ENCODE measurements at regions not wholly inside any gene's neighbourhood (a gene's known extent, or its start where the extent isn't known, plus 50 kb on each side); places are given as distances from the start of the nearest gene placed in this dataset.

GRCh38 chr11:91366816-91367215 lies 857.8 kb upstream of the FAT3 start:
- Mint-ChIP-seq H3K4me1 (no peaks in the 10 kb centered on the region), H3K4me3 (no peak overlapping the region), H3K27ac (no peak overlapping the region), H3K9me3 (no peaks in the 10 kb centered on the region), H3K36me3 (ENCODE audit: low read depth) (no peaks in the 10 kb centered on the region), H3K27me3 (no peaks in the 10 kb centered on the region)
- intact Hi-C loops (cut with micrococcal nuclease): no loop called here
- no peak for DNase-seq

- Mint-ChIP-seq H3K4me3 (no peak overlapping the region), H3K4me1 (no peaks in the 10 kb centered on the region), H3K36me3 (ENCODE audit: low read depth) (no peaks in the 10 kb centered on the region), H3K9me3 (no peaks in the 10 kb centered on the region), H3K27ac (no peak overlapping the region), H3K27me3 (no peaks in the 10 kb centered on the region)
- DNase-seq: no peak
- intact Hi-C loops (cut with micrococcal nuclease): no loop called here
Observed at GRCh38 chr11:91365986-91366585, 858.5 kb upstream of the FAT3 start.

DNA sequence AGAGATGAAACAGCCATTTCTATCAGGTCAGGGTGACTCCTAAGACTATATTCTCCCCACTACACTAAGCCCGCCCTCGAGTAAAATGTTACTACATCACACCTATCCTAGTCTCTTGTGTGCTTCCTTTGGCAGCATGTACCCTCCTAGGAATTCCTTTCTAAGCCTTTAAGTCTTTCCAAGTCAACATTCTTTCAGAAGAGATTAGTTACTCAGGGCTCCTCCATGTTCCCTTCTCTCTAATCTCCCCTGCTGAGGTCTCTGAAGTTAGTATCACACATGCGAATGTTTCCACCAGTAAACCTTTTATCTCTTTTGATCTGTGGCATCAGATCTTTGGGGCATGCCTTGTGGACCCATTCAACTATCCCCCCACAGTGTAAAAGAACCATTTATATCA lies 873.7 kb upstream of the FAT3 start:
- Mint-ChIP-seq H3K4me3 (no peak overlapping the region), H3K27ac (no peak overlapping the region), H3K4me1 (no peaks in the 10 kb centered on the region), H3K36me3 (ENCODE audit: low read depth) (no peaks in the 10 kb centered on the region), H3K9me3 (no peaks in the 10 kb centered on the region), H3K27me3 (no peaks in the 10 kb centered on the region)
- intact Hi-C loops (cut with micrococcal nuclease): no loop called here
- DNase-seq: no peak

GRCh38 chr11:91326751-91327150 lies 897.9 kb upstream of the FAT3 start:
- no peak overlapping the region for H3K27ac Mint-ChIP-seq
- DNase-seq: no peak
- intact Hi-C loops (cut with micrococcal nuclease): no loop called here
- H3K4me1 Mint-ChIP-seq: no peaks in the 10 kb centered on the region
- no peaks in the 10 kb centered on the region for H3K36me3 Mint-ChIP-seq (ENCODE audit: low read depth)
- no peaks in the 10 kb centered on the region for H3K27me3 Mint-ChIP-seq
- H3K4me3 Mint-ChIP-seq: no peak overlapping the region
- H3K9me3 Mint-ChIP-seq: no peaks in the 10 kb centered on the region

- Mint-ChIP-seq H3K4me1 (no peaks in the 10 kb centered on the region), H3K27ac (no peak overlapping the region), H3K36me3 (ENCODE audit: low read depth) (no peaks in the 10 kb centered on the region), H3K9me3 (no peaks in the 10 kb centered on the region), H3K27me3 (no peaks in the 10 kb centered on the region), H3K4me3 (no peak overlapping the region)
- intact Hi-C loops (cut with micrococcal nuclease): no loop called here
- no peak for DNase-seq
Observed at GRCh38 chr11:91326280-91326679, 898.3 kb upstream of the FAT3 start.

- no peak overlapping the region for H3K27ac Mint-ChIP-seq
Observed at GRCh38 chr11:91314521-91314920, 910.1 kb upstream of the FAT3 start.

GRCh38 chr11:91312541-91312940 lies 912.1 kb upstream of the FAT3 start:
- H3K27ac Mint-ChIP-seq: no peak overlapping the region
- no peaks in the 10 kb centered on the region for H3K4me1 Mint-ChIP-seq
- H3K9me3 Mint-ChIP-seq: no peaks in the 10 kb centered on the region
- H3K4me3 Mint-ChIP-seq: no peak overlapping the region
- DNase-seq: no peak
- H3K36me3 Mint-ChIP-seq (ENCODE audit: low read depth): no peaks in the 10 kb centered on the region
- intact Hi-C loops (cut with micrococcal nuclease): no loop called here
- no peaks in the 10 kb centered on the region for H3K27me3 Mint-ChIP-seq

More at GRCh38 chr11:91314521-91314920, 910.1 kb upstream of the FAT3 start:
- Mint-ChIP-seq H3K4me3 (no peak overlapping the region), H3K9me3 (no peaks in the 10 kb centered on the region), H3K27me3 (no peaks in the 10 kb centered on the region), H3K36me3 (ENCODE audit: low read depth) (no peaks in the 10 kb centered on the region), H3K4me1 (no peaks in the 10 kb centered on the region)
- DNase-seq: no peak
- intact Hi-C loops (cut with micrococcal nuclease): no loop called here

DNA sequence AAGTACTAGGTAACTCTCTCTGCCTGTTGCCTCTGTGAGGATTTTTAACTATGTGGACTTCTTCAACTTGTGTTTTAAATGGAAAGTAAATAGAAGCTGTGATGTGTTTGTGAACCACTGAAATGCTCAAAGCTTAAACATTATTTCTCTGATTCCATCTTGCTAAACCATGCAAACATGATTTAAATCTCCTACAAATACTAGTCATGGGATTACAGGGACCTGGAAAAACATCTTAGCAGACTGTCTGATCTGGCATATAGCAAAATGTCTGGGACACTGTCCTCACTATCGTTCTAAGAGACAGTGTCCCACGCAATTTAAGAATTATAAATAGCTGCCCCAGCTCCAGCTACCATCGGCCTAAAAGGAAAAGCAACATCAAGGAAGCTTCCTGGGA lies 914.5 kb upstream of the FAT3 start:
- intact Hi-C loops (cut with micrococcal nuclease): no loop called here
- DNase-seq: no peak
- Mint-ChIP-seq H3K27ac (no peak overlapping the region), H3K4me3 (no peak overlapping the region), H3K9me3 (no peaks in the 10 kb centered on the region), H3K4me1 (no peaks in the 10 kb centered on the region), H3K27me3 (no peaks in the 10 kb centered on the region), H3K36me3 (ENCODE audit: low read depth) (no peaks in the 10 kb centered on the region)

DNA sequence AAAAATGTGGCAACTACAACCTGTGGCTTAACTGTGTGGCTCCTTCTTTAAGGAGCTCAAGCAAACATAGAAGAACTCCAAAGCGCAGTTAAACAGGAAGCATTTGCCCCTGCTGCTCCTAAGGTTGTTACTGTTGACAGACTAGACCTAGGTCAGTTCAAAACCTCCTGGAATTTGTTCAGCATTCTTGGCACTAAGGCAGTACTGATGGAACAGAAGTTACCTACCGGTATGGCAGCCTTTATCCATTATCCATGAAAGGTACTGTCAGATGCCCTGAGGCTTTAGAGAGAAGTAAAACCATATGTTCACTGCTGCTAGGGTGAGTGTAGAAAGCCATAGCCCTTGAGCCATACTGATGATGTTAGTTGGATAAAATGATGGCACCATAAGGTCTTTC lies 916.5 kb upstream of the FAT3 start:
- intact Hi-C loops (cut with micrococcal nuclease): no loop called here
- no peak for DNase-seq
- Mint-ChIP-seq H3K4me1 (no peaks in the 10 kb centered on the region), H3K27me3 (no peaks in the 10 kb centered on the region), H3K4me3 (no peak overlapping the region), H3K9me3 (no peaks in the 10 kb centered on the region), H3K27ac (no peak overlapping the region), H3K36me3 (ENCODE audit: low read depth) (no peaks in the 10 kb centered on the region)

DNA sequence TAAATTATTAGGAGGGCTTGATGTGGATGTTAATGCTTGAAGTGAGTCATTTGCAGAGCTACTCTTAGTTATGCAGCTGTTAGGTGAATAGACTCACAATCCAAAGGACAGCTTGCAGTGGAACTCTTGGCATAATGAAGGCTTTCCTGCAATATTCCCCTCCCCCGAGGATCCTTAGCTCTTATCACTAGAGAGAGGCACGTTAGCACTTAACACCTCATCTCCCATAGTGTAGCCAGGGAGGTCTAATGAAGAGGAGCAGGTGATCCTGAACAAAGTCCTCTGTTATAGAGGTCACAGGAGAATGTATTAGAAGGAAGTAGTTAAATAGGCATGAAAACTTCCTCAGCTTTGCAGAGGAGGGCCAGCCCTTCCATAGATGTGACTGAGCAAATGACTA lies 919.2 kb upstream of the FAT3 start:
- Mint-ChIP-seq H3K4me1 (no peaks in the 10 kb centered on the region), H3K9me3 (no peaks in the 10 kb centered on the region), H3K36me3 (ENCODE audit: low read depth) (no peaks in the 10 kb centered on the region), H3K27me3 (no peaks in the 10 kb centered on the region), H3K4me3 (no peak overlapping the region), H3K27ac (no peak overlapping the region)
- DNase-seq: no peak
- intact Hi-C loops (cut with micrococcal nuclease): no loop called here

- intact Hi-C loops (cut with micrococcal nuclease): no loop called here
- no peaks in the 10 kb centered on the region for H3K27me3 Mint-ChIP-seq
- no peak overlapping the region for H3K27ac Mint-ChIP-seq
- no peaks in the 10 kb centered on the region for H3K36me3 Mint-ChIP-seq (ENCODE audit: low read depth)
- H3K9me3 Mint-ChIP-seq: no peaks in the 10 kb centered on the region
- DNase-seq: no peak
- H3K4me3 Mint-ChIP-seq: no peak overlapping the region
- H3K4me1 Mint-ChIP-seq: no peaks in the 10 kb centered on the region
Observed at GRCh38 chr11:91303749-91304148, 920.9 kb upstream of the FAT3 start.

GRCh38 chr11:91299980-91300379 lies 924.6 kb upstream of the FAT3 start:
- Mint-ChIP-seq H3K27me3 (no peaks in the 10 kb centered on the region), H3K27ac (no peak overlapping the region), H3K4me1 (no peaks in the 10 kb centered on the region), H3K9me3 (peaks cover 3% of the 10 kb centered on the region), H3K4me3 (no peak overlapping the region), H3K36me3 (ENCODE audit: low read depth) (no peaks in the 10 kb centered on the region)
- intact Hi-C loops (cut with micrococcal nuclease): no loop called here
- DNase-seq: no peak

- intact Hi-C loops (cut with micrococcal nuclease): no loop called here
- Mint-ChIP-seq H3K27ac (no peak overlapping the region), H3K4me3 (no peak overlapping the region), H3K9me3 (peaks cover 3% of the 10 kb centered on the region), H3K4me1 (no peaks in the 10 kb centered on the region), H3K36me3 (ENCODE audit: low read depth) (no peaks in the 10 kb centered on the region), H3K27me3 (no peaks in the 10 kb centered on the region)
- DNase-seq: no peak
Observed at GRCh38 chr11:91296629-91297028, 928.0 kb upstream of the FAT3 start.

GRCh38 chr11:91295591-91295990 lies 929.0 kb upstream of the FAT3 start:
- Mint-ChIP-seq H3K9me3 (peaks cover 3% of the 10 kb centered on the region), H3K36me3 (ENCODE audit: low read depth) (no peaks in the 10 kb centered on the region), H3K27ac (no peak overlapping the region), H3K27me3 (no peaks in the 10 kb centered on the region), H3K4me3 (no peak overlapping the region), H3K4me1 (no peaks in the 10 kb centered on the region)
- DNase-seq: no peak
- intact Hi-C loops (cut with micrococcal nuclease): no loop called here

DNA sequence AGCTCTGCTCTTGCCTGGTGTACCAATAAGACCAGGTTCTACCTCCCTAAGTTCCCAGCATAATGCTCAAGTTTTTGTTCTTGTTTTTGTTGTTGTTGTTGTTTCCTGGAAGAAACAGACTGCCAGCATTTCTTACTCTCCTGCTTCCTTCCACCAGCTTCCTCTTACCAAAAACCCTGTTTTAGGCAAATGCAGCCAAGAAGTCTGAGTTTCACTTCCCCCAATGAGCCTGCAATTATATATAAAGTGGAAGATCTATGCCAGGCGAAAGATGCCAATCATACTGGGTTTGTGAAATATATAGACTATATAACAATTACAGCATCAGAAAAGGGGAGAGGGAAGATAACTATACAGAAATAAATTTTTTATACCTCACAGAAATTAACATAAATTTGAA lies 931.5 kb upstream of the FAT3 start:
- Mint-ChIP-seq H3K27ac (no peak overlapping the region), H3K36me3 (ENCODE audit: low read depth) (no peaks in the 10 kb centered on the region), H3K4me3 (no peak overlapping the region), H3K27me3 (no peaks in the 10 kb centered on the region), H3K9me3 (peaks cover 3% of the 10 kb centered on the region), H3K4me1 (no peaks in the 10 kb centered on the region)
- DNase-seq: no peak
- intact Hi-C loops (cut with micrococcal nuclease): no loop called here

All from activated CD4-positive, alpha-beta T cell treated with anti-CD3 and anti-CD28 coated beads, Interleukin-2, amount 10 ng/mL, durations not matched to agents 24 days and 14 days (primary cell).